WTC11 (cell line): ENCODE measurements at regions not wholly inside any gene's neighbourhood (a gene's known extent, or its start where the extent isn't known, plus 50 kb on each side); places are given as distances from the start of the nearest gene placed in this dataset.
A peak's percentile ranks its signal among the peaks of the same experiment; 100 is the strongest.

Experiments
- ATF3 ChIP-seq: sonication (generic); formaldehyde crosslinking; conservative IDR thresholded peaks from 2 replicates; pipeline ENCODE4 v1.8.1; 2022; ENCODE audit warnings: mild to moderate bottlenecking, missing genetic modification reagents
- CBFB ChIP-seq: sonication (generic); formaldehyde crosslinking; IDR thresholded peaks from 2 replicates; pipeline ENCODE4 v1.8.1; 2022; ENCODE audit warnings: mild to moderate bottlenecking, low read depth, missing genetic modification reagents
- CREB1 ChIP-seq: sonication (generic); formaldehyde crosslinking; IDR thresholded peaks from 2 replicates; pipeline ENCODE4 v1.8.0; 2023; ENCODE audit warnings: mild to moderate bottlenecking, missing genetic modification reagents
- CTCF ChIP-seq: fragments of 200-600 bp; IDR thresholded peaks from 2 replicates; pipeline ENCODE4 v1.8.0; 2022; ENCODE audit warnings: antibody characterized with exemption
- ESRRA ChIP-seq: sonication (generic); formaldehyde crosslinking; IDR thresholded peaks from 2 replicates; pipeline ENCODE4 v1.8.1; 2022; ENCODE audit warnings: mild to moderate bottlenecking, missing genetic modification reagents, borderline replicate concordance
- USF1 ChIP-seq: sonication (generic); formaldehyde crosslinking; IDR thresholded peaks from 2 replicates; pipeline ENCODE4 v1.8.0; 2022; ENCODE audit warnings: mild to moderate bottlenecking, missing genetic modification reagents

GRCh38 chr2:106596844-106597243 lies 109.7 kb downstream of the CD8B2 start:
- TF ChIP-seq USF1 (CRISPR knock-in tag) (no peak), ESRRA (CRISPR knock-in tag) (no peak), CBFB (CRISPR knock-in tag) (no peak), CTCF (peak; percentile 51; the same call in 1 of the 2 replicates), CREB1 (CRISPR knock-in tag) (no peak), ATF3 (no peak)
